ENCODE measurements at regions not wholly inside any gene's neighbourhood (a gene's known extent, or its start where the extent isn't known, plus 50 kb on each side); places are given as distances from the start of the nearest gene placed in this dataset.

DNA sequence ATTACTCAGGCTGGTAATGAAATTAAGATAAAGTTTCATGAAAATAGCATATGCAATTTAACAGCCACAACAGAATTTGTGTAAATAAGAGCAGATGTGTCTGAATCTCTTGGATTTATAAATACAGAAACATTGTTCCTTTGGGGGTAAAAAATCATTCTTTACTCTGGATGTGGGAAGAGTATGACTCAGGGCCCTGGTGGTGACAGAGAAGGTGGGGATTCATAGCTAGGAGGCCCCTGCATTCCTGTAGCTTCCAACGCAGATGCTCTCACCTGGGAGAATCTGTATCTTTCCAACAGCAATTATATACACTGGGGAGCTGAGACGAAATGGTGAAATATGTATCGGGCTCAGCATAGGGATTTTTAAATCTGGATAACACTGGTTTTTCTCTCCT, 167.6 kb upstream of the CADPS start:
- TF ChIP-seq EZH2 (IDR thresholded peaks at IDR 0.05; ENCODE audit: low read length, unreplicated experiment) (no peak), EZH2phosphoT487 (IDR thresholded peaks at IDR 0.05; ENCODE audit: borderline replicate concordance, low read length) (no peak)
- TF ChIP-seq, protein P1, sequence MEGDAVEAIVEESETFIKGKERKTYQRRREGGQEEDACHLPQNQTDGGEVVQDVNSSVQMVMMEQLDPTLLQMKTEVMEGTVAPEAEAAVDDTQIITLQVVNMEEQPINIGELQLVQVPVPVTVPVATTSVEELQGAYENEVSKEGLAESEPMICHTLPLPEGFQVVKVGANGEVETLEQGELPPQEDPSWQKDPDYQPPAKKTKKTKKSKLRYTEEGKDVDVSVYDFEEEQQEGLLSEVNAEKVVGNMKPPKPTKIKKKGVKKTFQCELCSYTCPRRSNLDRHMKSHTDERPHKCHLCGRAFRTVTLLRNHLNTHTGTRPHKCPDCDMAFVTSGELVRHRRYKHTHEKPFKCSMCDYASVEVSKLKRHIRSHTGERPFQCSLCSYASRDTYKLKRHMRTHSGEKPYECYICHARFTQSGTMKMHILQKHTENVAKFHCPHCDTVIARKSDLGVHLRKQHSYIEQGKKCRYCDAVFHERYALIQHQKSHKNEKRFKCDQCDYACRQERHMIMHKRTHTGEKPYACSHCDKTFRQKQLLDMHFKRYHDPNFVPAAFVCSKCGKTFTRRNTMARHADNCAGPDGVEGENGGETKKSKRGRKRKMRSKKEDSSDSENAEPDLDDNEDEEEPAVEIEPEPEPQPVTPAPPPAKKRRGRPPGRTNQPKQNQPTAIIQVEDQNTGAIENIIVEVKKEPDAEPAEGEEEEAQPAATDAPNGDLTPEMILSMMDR (conservative IDR thresholded peaks at IDR 0.05; ENCODE audit: low read depth, low read length), result no peak

Data from PC-3 (cell line).